ENCODE measurements at regions not wholly inside any gene's neighbourhood (a gene's known extent, or its start where the extent isn't known, plus 50 kb on each side); places are given as distances from the start of the nearest gene placed in this dataset.
"Not testable (repeated sequence)": the region's sequence is repeated elsewhere in the genome, so short reads cannot be mapped to it uniquely, and the experiment has no call there.

DNA sequence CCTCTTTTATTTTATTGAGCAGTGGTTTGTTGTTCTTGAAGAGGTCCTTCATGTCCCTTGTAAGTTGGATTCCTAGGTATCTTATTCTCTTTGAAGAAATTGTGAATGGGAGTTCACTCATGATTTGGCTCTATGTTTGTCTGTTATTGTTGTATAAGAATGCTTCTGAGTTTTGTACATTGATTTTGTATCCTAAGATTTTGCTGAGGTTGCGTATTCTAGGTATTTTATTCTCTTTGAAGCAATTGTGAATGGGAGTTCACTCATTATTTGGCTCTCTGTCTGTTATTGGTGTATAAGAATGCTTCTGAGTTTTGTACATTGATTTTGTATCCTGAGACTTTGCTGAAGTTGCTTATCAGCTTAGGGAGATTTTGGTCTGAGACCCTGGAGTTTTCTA, 193.5 kb upstream of the EIF1AY start:
- DNase-seq = not testable (repeated sequence)

DNA sequence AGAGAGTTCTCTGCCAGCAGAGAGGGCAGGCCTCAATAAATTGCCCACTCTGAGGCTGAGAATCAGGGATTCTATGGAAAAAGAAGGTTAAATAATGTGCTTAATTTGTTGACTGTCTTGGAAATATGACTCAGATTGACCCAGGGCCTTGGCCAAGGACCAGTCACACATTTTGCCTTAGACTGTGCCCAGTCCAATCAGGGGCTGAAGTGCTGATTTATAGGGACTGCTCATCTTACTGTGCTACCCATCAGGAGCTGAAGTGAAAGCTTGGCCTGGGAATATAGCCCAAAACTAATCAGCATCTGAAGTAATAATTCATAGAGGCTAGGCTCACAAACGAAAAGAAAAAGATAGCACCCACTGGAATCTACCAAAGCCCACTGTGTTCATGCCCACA, 167.4 kb upstream of the EIF1AY start:
- no peak for DNase-seq

DNA sequence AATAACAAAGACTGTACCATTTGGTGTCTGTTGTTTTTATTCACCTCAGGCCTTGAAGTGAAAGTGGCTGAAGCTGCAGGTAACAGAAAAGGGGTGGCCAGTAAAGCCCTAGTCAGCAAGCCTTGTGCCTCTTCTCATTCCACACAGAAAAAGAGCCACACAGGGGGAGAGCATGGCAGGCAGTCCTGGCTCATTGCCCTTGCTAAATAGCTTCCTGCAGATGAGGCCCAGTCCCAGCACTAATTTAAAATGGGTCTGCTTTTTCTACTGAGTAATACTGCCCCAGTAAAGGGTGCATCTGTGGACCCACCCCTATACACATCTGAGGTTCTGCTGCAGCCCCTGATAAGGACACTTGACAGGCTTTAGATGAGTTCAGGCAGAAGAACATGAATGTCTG, 152.8 kb upstream of the EIF1AY start:
- DNase-seq = peak; percentile 18

DNA sequence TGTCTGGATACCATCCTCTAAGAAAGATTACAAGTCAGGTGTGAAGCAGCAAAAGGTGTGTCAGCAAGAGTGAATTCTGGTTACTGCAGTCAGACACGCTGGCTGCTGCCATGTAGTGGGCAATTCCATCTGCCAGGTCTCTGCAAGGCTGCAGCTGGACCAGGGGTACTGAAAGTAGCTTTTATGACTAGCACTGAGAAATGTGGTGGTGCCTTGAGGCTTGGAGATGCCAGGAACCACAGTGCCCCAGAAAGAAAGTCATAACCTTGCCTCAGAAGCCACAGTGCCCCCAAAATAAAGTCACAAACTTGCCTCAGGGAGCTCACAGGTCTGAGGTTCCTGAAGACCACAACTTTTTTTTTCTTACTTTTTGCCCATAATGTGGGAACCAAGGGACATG, 141.9 kb upstream of the EIF1AY start:
- no peak for DNase-seq

DNA sequence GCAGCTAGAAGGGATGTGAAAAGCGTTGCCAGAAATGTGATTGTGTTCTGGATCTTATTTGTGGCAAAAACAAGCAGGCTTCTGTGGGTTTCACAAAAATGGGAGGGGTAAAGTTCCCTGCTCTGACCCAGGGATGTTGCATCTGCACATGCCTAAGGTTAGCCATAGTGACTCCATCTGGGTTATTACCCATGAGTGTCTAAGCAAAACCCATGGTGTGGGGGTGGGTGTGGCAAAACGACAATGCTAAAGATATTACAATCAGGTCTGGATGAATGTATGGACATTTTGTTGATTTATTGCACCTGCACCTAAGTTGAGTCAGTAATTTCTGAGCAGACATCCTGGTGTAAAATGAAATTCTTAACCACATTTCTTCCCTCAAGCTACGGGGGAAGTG, 131.4 kb upstream of the EIF1AY start:
- DNase-seq = no peak

DNA sequence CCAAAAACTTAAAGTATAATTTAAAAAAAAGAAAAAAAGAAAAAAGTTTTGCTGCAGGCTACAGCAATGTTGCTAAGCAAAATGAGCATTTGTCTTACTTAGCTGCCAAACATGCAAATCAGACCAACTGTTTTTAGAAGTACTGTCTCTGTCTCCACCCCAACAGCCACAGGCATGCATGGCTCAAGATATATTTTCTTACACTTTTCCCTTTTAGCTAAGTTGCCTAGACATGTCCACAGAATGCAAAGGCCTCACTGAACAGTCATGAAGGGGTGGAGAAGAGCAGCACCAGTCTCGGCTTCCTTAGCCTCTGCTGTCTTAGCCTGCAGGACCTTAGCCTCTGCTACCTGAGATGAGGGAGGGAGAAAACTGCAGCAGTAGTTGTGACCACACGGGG, 128.0 kb upstream of the EIF1AY start:
- DNase-seq = no peak

DNA sequence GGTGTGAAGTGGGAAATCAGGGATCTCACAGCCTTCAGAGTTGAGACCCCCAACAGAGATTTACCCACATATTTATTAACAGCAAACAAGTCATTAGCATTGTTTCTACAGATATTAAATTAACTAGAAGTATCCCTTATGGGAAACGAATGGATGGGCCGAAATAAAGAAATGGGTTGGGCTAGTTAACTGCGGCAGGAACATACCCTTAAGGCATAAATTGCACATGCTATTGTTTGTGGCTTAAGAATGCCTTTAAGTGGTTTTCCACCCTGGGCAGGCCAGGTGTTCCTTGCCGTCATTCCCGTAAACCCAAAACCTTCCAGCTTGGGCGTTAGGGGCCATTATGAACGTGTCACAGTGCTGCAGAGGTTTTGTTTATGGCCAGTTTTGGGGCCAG, 126.3 kb upstream of the EIF1AY start:
- no peak for DNase-seq

DNA sequence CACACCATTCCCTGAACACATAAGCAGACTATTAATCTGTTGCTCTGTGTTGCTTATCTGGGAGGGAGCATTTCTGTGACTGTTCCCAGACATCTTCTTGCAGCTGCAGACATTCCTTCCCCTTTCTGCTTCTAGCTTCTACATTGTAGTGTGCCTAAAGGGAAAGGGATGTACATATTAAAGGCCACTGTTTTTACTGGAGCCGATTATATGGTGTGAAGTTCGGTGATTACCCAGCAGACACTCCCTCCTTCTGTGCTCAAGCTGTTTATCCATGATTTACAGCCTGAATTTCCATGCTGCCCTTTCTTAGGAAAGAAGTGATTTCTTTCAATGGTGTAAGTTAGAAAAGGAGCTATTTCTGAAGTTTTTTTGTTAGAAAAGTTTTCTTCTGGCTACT, 105.4 kb upstream of the EIF1AY start:
- no peak for DNase-seq

DNA sequence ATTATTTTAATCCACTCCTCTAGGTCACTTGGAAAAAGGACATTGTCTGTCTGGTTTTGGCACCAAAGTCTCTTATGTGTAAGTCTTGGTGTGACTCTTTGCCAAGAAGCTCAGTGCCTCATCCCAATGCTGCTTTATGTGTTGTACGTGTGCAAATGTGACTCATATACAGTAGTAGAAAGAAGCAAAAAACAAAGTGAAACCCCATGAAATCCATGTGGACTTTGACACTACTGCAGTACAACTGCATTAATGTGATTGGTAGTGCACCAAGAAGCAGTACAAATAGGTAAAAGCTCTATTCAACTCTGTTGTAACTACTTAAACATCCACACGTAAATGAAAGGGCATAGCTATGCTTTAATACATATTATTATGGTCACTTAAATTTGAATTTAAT, 59.6 kb upstream of the EIF1AY start:
- DNase-seq = no peak
